ENCODE measurements at regions not wholly inside any gene's neighbourhood (a gene's known extent, or its start where the extent isn't known, plus 50 kb on each side); places are given as distances from the start of the nearest gene placed in this dataset.

DNA sequence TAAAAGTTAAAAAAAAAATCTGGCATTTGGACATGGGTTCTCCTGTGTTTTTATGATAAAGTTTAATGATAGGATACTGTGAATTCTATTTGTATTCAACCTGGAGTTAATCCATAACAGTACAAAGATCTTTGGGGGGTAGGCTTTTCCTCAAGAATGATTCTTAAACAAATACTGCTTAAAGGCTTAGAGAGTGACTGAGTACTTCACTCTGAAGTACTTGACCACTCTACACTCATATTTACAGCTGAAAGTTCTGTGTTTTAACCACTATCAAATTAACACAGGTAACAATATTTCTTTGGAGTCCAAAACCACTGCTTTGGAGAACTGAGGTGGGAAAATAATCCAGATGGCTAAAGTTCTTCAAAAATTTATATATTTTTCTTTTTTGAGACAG is 74.2 kb upstream of the TMEM168 start (continued):
- TF ChIP-seq, protein P1, sequence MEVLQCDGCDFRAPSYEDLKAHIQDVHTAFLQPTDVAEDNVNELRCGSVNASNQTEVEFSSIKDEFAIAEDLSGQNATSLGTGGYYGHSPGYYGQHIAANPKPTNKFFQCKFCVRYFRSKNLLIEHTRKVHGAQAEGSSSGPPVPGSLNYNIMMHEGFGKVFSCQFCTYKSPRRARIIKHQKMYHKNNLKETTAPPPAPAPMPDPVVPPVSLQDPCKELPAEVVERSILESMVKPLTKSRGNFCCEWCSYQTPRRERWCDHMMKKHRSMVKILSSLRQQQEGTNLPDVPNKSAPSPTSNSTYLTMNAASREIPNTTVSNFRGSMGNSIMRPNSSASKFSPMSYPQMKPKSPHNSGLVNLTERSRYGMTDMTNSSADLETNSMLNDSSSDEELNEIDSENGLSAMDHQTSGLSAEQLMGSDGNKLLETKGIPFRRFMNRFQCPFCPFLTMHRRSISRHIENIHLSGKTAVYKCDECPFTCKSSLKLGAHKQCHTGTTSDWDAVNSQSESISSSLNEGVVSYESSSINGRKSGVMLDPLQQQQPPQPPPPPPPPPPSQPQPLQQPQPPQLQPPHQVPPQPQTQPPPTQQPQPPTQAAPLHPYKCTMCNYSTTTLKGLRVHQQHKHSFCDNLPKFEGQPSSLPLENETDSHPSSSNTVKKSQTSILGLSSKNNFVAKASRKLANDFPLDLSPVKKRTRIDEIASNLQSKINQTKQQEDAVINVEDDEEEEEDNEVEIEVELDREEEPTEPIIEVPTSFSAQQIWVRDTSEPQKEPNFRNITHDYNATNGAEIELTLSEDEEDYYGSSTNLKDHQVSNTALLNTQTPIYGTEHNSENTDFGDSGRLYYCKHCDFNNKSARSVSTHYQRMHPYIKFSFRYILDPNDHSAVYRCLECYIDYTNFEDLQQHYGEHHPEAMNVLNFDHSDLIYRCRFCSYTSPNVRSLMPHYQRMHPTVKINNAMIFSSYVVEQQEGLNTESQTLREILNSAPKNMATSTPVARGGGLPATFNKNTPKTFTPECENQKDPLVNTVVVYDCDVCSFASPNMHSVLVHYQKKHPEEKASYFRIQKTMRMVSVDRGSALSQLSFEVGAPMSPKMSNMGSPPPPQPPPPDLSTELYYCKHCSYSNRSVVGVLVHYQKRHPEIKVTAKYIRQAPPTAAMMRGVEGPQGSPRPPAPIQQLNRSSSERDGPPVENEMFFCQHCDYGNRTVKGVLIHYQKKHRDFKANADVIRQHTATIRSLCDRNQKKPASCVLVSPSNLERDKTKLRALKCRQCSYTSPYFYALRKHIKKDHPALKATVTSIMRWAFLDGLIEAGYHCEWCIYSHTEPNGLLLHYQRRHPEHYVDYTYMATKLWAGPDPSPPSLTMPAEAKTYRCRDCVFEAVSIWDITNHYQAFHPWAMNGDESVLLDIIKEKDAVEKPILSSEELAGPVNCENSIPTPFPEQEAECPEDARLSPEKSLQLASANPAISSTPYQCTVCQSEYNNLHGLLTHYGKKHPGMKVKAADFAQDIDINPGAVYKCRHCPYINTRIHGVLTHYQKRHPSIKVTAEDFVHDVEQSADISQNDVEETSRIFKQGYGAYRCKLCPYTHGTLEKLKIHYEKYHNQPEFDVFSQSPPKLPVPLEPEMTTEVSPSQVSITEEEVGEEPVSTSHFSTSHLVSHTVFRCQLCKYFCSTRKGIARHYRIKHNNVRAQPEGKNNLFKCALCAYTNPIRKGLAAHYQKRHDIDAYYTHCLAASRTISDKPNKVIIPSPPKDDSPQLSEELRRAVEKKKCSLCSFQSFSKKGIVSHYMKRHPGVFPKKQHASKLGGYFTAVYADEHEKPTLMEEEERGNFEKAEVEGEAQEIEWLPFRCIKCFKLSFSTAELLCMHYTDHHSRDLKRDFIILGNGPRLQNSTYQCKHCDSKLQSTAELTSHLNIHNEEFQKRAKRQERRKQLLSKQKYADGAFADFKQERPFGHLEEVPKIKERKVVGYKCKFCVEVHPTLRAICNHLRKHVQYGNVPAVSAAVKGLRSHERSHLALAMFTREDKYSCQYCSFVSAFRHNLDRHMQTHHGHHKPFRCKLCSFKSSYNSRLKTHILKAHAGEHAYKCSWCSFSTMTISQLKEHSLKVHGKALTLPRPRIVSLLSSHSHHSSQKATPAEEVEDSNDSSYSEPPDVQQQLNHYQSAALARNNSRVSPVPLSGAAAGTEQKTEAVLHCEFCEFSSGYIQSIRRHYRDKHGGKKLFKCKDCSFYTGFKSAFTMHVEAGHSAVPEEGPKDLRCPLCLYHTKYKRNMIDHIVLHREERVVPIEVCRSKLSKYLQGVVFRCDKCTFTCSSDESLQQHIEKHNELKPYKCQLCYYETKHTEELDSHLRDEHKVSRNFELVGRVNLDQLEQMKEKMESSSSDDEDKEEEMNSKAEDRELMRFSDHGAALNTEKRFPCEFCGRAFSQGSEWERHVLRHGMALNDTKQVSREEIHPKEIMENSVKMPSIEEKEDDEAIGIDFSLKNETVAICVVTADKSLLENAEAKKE (CRISPR knock-in tag; IDR thresholded peaks at IDR 0.05): no peak
- TF ChIP-seq ZNF331 (CRISPR knock-in tag; IDR thresholded peaks at IDR 0.05; ENCODE audit: low read depth) (no peak), STAT1 (IDR thresholded peaks at IDR 0.05; ENCODE audit: unreplicated experiment) (no peak), NANOG (IDR thresholded peaks at IDR 0.05; ENCODE audit: borderline replicate concordance) (no peak), CREB1 (CRISPR knock-in tag; IDR thresholded peaks at IDR 0.05; ENCODE audit: low read depth) (no peak), EZH2phosphoT487 (IDR thresholded peaks at IDR 0.05; ENCODE audit: unreplicated experiment) (no peak), POLR2AphosphoS5 (IDR thresholded peaks at IDR 0.05; ENCODE audit: low read depth) (no peak), CTCF (conservative IDR thresholded peaks at IDR 0.05; ENCODE audit: low read depth in 2 of 2) (no peak), EZH2 (IDR thresholded peaks at IDR 0.05; ENCODE audit: low read depth, unreplicated experiment) (no peak)
- TF ChIP-seq, protein P2, sequence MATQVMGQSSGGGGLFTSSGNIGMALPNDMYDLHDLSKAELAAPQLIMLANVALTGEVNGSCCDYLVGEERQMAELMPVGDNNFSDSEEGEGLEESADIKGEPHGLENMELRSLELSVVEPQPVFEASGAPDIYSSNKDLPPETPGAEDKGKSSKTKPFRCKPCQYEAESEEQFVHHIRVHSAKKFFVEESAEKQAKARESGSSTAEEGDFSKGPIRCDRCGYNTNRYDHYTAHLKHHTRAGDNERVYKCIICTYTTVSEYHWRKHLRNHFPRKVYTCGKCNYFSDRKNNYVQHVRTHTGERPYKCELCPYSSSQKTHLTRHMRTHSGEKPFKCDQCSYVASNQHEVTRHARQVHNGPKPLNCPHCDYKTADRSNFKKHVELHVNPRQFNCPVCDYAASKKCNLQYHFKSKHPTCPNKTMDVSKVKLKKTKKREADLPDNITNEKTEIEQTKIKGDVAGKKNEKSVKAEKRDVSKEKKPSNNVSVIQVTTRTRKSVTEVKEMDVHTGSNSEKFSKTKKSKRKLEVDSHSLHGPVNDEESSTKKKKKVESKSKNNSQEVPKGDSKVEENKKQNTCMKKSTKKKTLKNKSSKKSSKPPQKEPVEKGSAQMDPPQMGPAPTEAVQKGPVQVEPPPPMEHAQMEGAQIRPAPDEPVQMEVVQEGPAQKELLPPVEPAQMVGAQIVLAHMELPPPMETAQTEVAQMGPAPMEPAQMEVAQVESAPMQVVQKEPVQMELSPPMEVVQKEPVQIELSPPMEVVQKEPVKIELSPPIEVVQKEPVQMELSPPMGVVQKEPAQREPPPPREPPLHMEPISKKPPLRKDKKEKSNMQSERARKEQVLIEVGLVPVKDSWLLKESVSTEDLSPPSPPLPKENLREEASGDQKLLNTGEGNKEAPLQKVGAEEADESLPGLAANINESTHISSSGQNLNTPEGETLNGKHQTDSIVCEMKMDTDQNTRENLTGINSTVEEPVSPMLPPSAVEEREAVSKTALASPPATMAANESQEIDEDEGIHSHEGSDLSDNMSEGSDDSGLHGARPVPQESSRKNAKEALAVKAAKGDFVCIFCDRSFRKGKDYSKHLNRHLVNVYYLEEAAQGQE (IDR thresholded peaks at IDR 0.05; ENCODE audit: unreplicated experiment): no peak

All from GM23338 (cell line).